Endothelial cell of umbilical vein (primary cell): ENCODE measurements at regions not wholly inside any gene's neighbourhood (a gene's known extent, or its start where the extent isn't known, plus 50 kb on each side); places are given as distances from the start of the nearest gene placed in this dataset.

Experiments
- CTCF ChIP-seq, 2 donors: IDR thresholded peaks; 1 replicate in 1 of 2; 2 replicates in 1 of 2; pipeline ENCODE4 v1.5.1; 2011; ENCODE audit warnings: low read length in 2 of 2, mild to moderate bottlenecking in 2 of 2, moderate library complexity in 2 of 2, control low read depth in 1 of 2, inconsistent platforms in 1 of 2, low read depth in 1 of 2; ENCODE audit not compliant: insufficient read depth in 1 of 2; ENCODE audit errors: extremely low read depth in 1 of 2
- POLR2AphosphoS5 ChIP-seq: IDR thresholded peaks from 2 replicates; pipeline ENCODE4 v1.6.1; 2012; ENCODE audit warnings: low read depth, mild to moderate bottlenecking, control low read depth, low read length, moderate library complexity; ENCODE audit not compliant: insufficient read depth

DNA sequence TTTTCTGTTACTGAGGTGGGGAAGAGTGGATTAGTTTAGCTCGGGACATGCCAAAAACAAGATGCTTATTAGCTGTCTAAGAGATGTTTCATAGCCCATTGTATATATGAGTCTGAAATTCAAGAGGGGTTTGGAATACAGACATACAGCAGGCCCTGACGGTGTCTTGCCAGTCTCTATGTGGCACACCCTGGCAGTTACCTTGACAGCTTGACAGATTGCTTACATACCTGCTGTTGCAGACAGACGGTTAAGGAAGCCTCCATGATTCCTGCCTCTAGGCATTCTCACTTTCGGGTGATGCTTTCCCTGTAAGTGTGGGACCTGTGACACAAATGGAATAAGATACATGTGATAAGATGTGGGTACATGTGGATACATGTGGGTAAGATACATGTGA, 95.0 kb downstream of the QRSL1 start:
- TF ChIP-seq CTCF (IDR thresholded peaks at IDR 0.05; ENCODE audit: extremely low read depth in 1 of 2, insufficient read depth in 1 of 2, low read depth in 1 of 2, low read length in 2 of 2) (no peak), POLR2AphosphoS5 (no peak)
